ENCODE measurements at regions not wholly inside any gene's neighbourhood (a gene's known extent, or its start where the extent isn't known, plus 50 kb on each side); places are given as distances from the start of the nearest gene placed in this dataset.

- Histone ChIP-seq H3K27ac (ENCODE audit: control insufficient read depth, insufficient read depth) (no peak overlapping the region), H3K27me3 (replicated peaks in 1 of 2; ENCODE audit: control insufficient read depth in 2 of 2, insufficient read depth in 2 of 2, low read length in 1 of 2) (peaks cover 0 to 2% of the 10 kb centered on the region in 2 experiments; a peak in 2 of 4 replicates), H2AFZ (ENCODE audit: control insufficient read depth, low read depth, low read length) (no peak overlapping the region), H3K4me2 (ENCODE audit: control insufficient read depth, insufficient read depth) (no peak overlapping the region), H3K4me1 (ENCODE audit: control insufficient read depth, insufficient read depth, low read length) (no peaks in the 10 kb centered on the region), H3K4me3 (no peak overlapping the region), H3K36me3 (ENCODE audit: control insufficient read depth in 2 of 2, insufficient read depth in 2 of 2, low read length in 1 of 2) (no peaks in the 10 kb centered on the region), H3K9me3 (replicated peaks; ENCODE audit: control insufficient read depth, insufficient read depth, low read length) (no peaks in the 10 kb centered on the region), H4K20me1 (ENCODE audit: control insufficient read depth, insufficient read depth) (no peaks in the 10 kb centered on the region), H3K9ac (ENCODE audit: control insufficient read depth, insufficient read depth, low read length) (no peak overlapping the region), H3K79me2 (ENCODE audit: control insufficient read depth, insufficient read depth, low read length) (no peaks in the 10 kb centered on the region)
- ATAC-seq (no peak), FAIRE-seq (no peak), DNase-seq (ENCODE audit: low read depth, low spot score) (no peak)
- ChIA-PET RAD21 (ENCODE audit: unreplicated experiment) (no interaction called here), POLR2A (no interaction called here), CTCF (no interaction called here), SMC1A (ENCODE audit: uncharacterized antibody, unreplicated experiment) (no interaction called here)
- no peak for TF ChIP-seq ASH2L (IDR thresholded peaks at IDR 0.05; ENCODE audit: borderline replicate concordance, low read depth)
- no peak for TF ChIP-seq BRCA1 (IDR thresholded peaks at IDR 0.05; ENCODE audit: low read depth, low read length)
- no peak for TF ChIP-seq SKIL (IDR thresholded peaks at IDR 0.05; ENCODE audit: low read depth, poor library complexity, severe bottlenecking)
- no peak for TF ChIP-seq HSF1 (IDR thresholded peaks at IDR 0.05; ENCODE audit: low read depth, low read length)
- TF ChIP-seq RAD21 (IDR thresholded peaks at IDR 0.05; ENCODE audit: insufficient read depth, low read depth, low read length) = no peak
- no peak for TF ChIP-seq RB1 (IDR thresholded peaks at IDR 0.05; ENCODE audit: borderline replicate concordance)
- no peak for TF ChIP-seq ZNF622 (IDR thresholded peaks at IDR 0.05)
- TF ChIP-seq CHD2 (IDR thresholded peaks at IDR 0.05; ENCODE audit: borderline replicate concordance, low read depth, low read length) = no peak
- no peak for TF ChIP-seq CBX5 (IDR thresholded peaks at IDR 0.05; ENCODE audit: low read depth)
- no peak for TF ChIP-seq FOXM1 (IDR thresholded peaks at IDR 0.05; ENCODE audit: low read depth, low read length)
- no peak for TF ChIP-seq KDM1A (IDR thresholded peaks at IDR 0.05; ENCODE audit: borderline replicate concordance)
- no peak for TF ChIP-seq ZNF384 (IDR thresholded peaks at IDR 0.05; ENCODE audit: borderline replicate concordance, low read depth, low read length)
- WGBS (ENCODE audit: insufficient coverage, insufficient replicate concordance, low lambda C conversion rate, missing lambda C conversion rate) = 0% methylated on average over 1 of the region's 1 CpG
- no TSS peak for BruUV-seq (replicated peaks)
- in situ Hi-C loops (cut with MboI) = no loop called here
- intact Hi-C loops (cut with micrococcal nuclease; ENCODE audit: unreplicated experiment) = no loop called here
Measured at GRCh38 chr2:41992056-41992642, 55.7 kb upstream of the PKDCC start.

Data from GM12878 (cell line).